Natural killer cell (primary cell): ENCODE measurements at regions not wholly inside any gene's neighbourhood (a gene's known extent, or its start where the extent isn't known, plus 50 kb on each side); places are given as distances from the start of the nearest gene placed in this dataset.

ENCODE experiments used
- ATAC-seq, 3 donors: fragments of 150-1000 bp in 2 of 3; fragments of 200-7000 bp in 1 of 3; cut with Tn5 transposase; 1 replicate in 1 of 3; 2 replicates in 2 of 3; pipeline ENCODE4 v1.10.0; 2021; ENCODE audit warnings: mild to moderate bottlenecking in 2 of 3, moderate library complexity in 2 of 3
- DNase-seq, 2 donors: peaks; one replicate each; pipeline versions ENCODE4 v3.0.0 to v3.0.0-alpha.2; 2013 to 2021; ENCODE audit warnings: mixed read lengths in 1 of 2
- H3K27ac ChIP-seq: one replicate; pipeline ENCODE4 v1.5.1; 2013; ENCODE audit warnings: mild to moderate bottlenecking, low read length
- H3K27me3 ChIP-seq: one replicate; pipeline ENCODE4 v1.6.1; 2013; ENCODE audit warnings: low read length; ENCODE audit not compliant: control insufficient read depth, insufficient read depth
- H3K36me3 ChIP-seq: one replicate; pipeline ENCODE4 v1.6.1; 2013; ENCODE audit warnings: low read length; ENCODE audit not compliant: control insufficient read depth, insufficient read depth
- H3K4me1 ChIP-seq: one replicate; pipeline ENCODE4 v1.6.1; 2013; ENCODE audit warnings: low read length; ENCODE audit not compliant: control insufficient read depth, insufficient read depth
- H3K4me3 ChIP-seq: one replicate; pipeline ENCODE4 v1.5.1; 2013; ENCODE audit warnings: low read length
- H3K9me3 ChIP-seq: one replicate; pipeline ENCODE4 v1.6.1; 2013; ENCODE audit warnings: low read length; ENCODE audit not compliant: control insufficient read depth, insufficient read depth
- H3K27ac Mint-ChIP-seq, 2 donors: one replicate each; pipeline ENCODE4 v1.8.0; 2022; ENCODE audit warnings: mild to moderate bottlenecking in 2 of 2, mixed read lengths in 2 of 2, moderate library complexity in 1 of 2
- H3K27me3 Mint-ChIP-seq, 2 donors: one replicate each; pipeline ENCODE4 v1.8.0; 2022; ENCODE audit warnings: low read depth in 2 of 2, mixed read lengths in 2 of 2
- H3K36me3 Mint-ChIP-seq: one replicate; pipeline ENCODE4 v1.8.0; 2022; ENCODE audit warnings: mixed read lengths
- H3K4me1 Mint-ChIP-seq, 2 donors: one replicate each; pipeline ENCODE4 v1.8.0; 2022; ENCODE audit warnings: mixed read lengths in 2 of 2
- H3K4me3 Mint-ChIP-seq: one replicate; pipeline ENCODE4 v1.8.0; 2022; ENCODE audit warnings: mild to moderate bottlenecking, moderate library complexity, mixed read lengths
- H3K9me3 Mint-ChIP-seq, 2 donors: one replicate each; pipeline ENCODE4 v1.8.0; 2022; ENCODE audit warnings: mixed read lengths in 2 of 2
- CTCF ChIP-seq: fragments of 200-600 bp; IDR thresholded peaks from one replicate; pipeline ENCODE4 v1.8.0; 2022; ENCODE audit warnings: antibody characterized with exemption
- WGBS: methylation state at CpG from one replicate; pipeline ENCODE4 v1.1.7; 2013; ENCODE audit warnings: missing lambda C conversion rate; ENCODE audit not compliant: insufficient coverage; 5-methylcytosine and 5-hydroxymethylcytosine counted together
- intact Hi-C: fragments of 100-400 bp; cut with micrococcal nuclease; formaldehyde crosslinking; loops from one replicate; pipeline ENCODE4 v1.14.2; 2022

DNA sequence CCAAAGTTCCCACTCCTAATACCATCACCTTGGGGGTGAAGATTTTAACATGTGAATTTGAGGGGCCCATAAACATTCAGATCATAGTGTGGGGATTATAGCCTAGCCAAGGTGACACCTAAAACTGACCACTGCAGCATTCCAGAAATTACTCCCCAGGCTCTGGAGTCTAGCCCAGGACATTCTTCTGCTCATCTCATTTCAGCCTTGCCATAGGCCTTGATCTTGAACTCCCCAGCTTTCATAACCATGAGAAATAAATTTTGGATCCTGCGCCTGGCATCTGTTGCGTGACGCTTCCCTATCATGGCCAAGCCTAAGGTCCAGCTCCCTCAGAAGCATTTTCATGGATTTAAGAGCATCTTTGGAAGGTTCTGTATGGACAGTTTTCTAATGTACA, 502.9 kb upstream of the THBS1 start:
- intact Hi-C loops, result no loop called here
- H3K36me3 ChIP-seq, result no peaks in the 10 kb centered on the region
- Mint-ChIP-seq H3K4me3 (no peak overlapping the region), H3K27me3 (peaks cover 8 to 18% of the 10 kb centered on the region in 2 donors), H3K9me3 (no peaks in the 10 kb centered on the region), H3K36me3 (no peaks in the 10 kb centered on the region), H3K4me1 (peaks cover 0 to 6% of the 10 kb centered on the region in 2 donors), H3K27ac (no peak overlapping the region)
- WGBS, result 100% methylated on average over 3 of the region's 3 CpGs
- no peak for ATAC-seq
- no peaks in the 10 kb centered on the region for H3K9me3 ChIP-seq
- no peaks in the 10 kb centered on the region for H3K27me3 ChIP-seq
- no peak overlapping the region for H3K27ac ChIP-seq
- no peak for TF ChIP-seq CTCF
- H3K4me3 ChIP-seq, result no peak overlapping the region
- H3K4me1 ChIP-seq, result no peaks in the 10 kb centered on the region
- no peak for DNase-seq

GRCh38 chr15:39079296-39079847, 501.5 kb upstream of the THBS1 start:
- no peaks in the 10 kb centered on the region for H3K9me3 ChIP-seq
- H3K27ac Mint-ChIP-seq, result no peak overlapping the region
- DNase-seq (no peak), ATAC-seq (no peak)
- H3K36me3 Mint-ChIP-seq, result no peaks in the 10 kb centered on the region
- TF ChIP-seq CTCF, result no peak
- H3K4me3 ChIP-seq, result no peak overlapping the region
- peaks cover 0 to 18% of the 10 kb centered on the region in 2 donors for H3K4me1 Mint-ChIP-seq
- H3K36me3 ChIP-seq, result no peaks in the 10 kb centered on the region
- intact Hi-C loops, result no loop called here
- 89% methylated on average over 6 of the region's 6 CpGs for WGBS
- no peak overlapping the region for H3K4me3 Mint-ChIP-seq
- no peaks in the 10 kb centered on the region for H3K4me1 ChIP-seq
- H3K27ac ChIP-seq, result no peak overlapping the region
- H3K27me3 ChIP-seq, result no peaks in the 10 kb centered on the region
- H3K9me3 Mint-ChIP-seq, result no peaks in the 10 kb centered on the region
- H3K27me3 Mint-ChIP-seq, result peaks cover 6% of the 10 kb centered on the region in 2 donors

DNA sequence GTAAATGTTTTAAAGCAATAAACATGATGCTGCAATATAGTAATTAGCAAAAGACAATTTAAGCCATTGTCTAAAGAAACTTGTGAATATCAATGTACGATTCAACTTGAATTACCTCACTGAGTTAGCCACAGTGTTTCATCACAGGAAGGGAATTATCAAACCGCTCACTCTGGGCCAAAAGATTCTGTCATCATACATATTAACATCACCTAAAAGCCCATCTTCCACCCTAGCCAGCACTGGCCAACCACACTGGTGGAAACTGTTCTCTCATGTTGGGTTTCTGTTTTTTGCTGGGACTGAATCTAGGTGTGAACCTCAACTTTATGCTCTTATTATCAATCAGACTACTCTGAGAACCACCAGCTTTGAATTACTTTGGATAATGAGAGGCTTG, 497.7 kb upstream of the THBS1 start:
- Histone ChIP-seq H3K9me3 (no peaks in the 10 kb centered on the region), H3K27me3 (no peaks in the 10 kb centered on the region), H3K4me3 (no peak overlapping the region), H3K36me3 (no peaks in the 10 kb centered on the region), H3K4me1 (peaks cover 3% of the 10 kb centered on the region), H3K27ac (no peak overlapping the region)
- peak overlapping the region in 1 of 2 donors; percentile 0 for H3K27ac Mint-ChIP-seq
- H3K4me3 Mint-ChIP-seq, result no peak overlapping the region
- 60% methylated on average over 2 of the region's 2 CpGs for WGBS
- no peaks in the 10 kb centered on the region for H3K36me3 Mint-ChIP-seq
- DNase-seq (peak in 1 of 2 donors; percentile 19), ATAC-seq (peak; percentile 73 to 85 (median 78))
- intact Hi-C loops, result no loop called here
- TF ChIP-seq CTCF, result no peak
- H3K4me1 Mint-ChIP-seq, result peaks cover 10 to 31% of the 10 kb centered on the region in 2 donors
- H3K27me3 Mint-ChIP-seq, result peaks cover 7 to 9% of the 10 kb centered on the region in 2 donors
- no peaks in the 10 kb centered on the region for H3K9me3 Mint-ChIP-seq
